ENCODE measurements at regions not wholly inside any gene's neighbourhood (a gene's known extent, or its start where the extent isn't known, plus 50 kb on each side); places are given as distances from the start of the nearest gene placed in this dataset.

DNA sequence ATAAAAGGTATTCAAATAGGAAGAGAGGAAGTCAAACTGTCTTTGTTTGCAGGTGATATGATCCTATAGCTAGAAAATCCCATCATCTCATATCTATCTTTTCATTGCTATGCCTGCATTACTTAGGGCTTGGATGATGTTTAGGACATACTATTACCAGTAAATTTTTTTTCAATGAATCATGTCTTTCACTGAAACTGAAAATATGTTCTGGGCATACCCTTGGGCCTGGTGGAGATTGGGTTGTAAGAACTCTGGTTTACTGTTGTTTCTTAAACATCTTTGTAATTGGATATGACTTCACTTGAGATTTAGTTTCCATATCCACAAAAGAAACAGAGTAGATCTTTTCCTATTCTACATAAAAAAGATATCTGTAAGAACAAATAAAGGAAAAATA lies 502.2 kb upstream of the PRMT6 start:
- no peaks in the 10 kb centered on the region for H3K27me3 Mint-ChIP-seq (ENCODE audit: low read depth)
- no peaks in the 10 kb centered on the region for H3K36me3 Mint-ChIP-seq (ENCODE audit: low read depth)
- POLR2A ChIA-PET: no interaction called here

GRCh38 chr1:106555571-106555970 lies 500.9 kb upstream of the PRMT6 start:
- H3K9me3 Mint-ChIP-seq (ENCODE audit: insufficient read depth): peaks cover 18% of the 10 kb centered on the region
- H3K4me3 Mint-ChIP-seq: no peak overlapping the region
- DNase-seq: no peak
- H3K27ac Mint-ChIP-seq: no peak overlapping the region
- H3K27me3 Mint-ChIP-seq (ENCODE audit: low read depth): no peaks in the 10 kb centered on the region
- H3K36me3 Mint-ChIP-seq (ENCODE audit: low read depth): no peaks in the 10 kb centered on the region
- no peaks in the 10 kb centered on the region for H3K4me1 Mint-ChIP-seq (ENCODE audit: low read depth)
- CTCF ChIA-PET: no interaction called here
- POLR2A ChIA-PET: no interaction called here
- no peak for ATAC-seq

More for the DNA sequence above, 502.2 kb upstream of the PRMT6 start:
- DNase-seq (no peak), ATAC-seq (no peak)
- Mint-ChIP-seq H3K9me3 (ENCODE audit: insufficient read depth) (peaks cover 18% of the 10 kb centered on the region), H3K4me1 (ENCODE audit: low read depth) (no peaks in the 10 kb centered on the region), H3K27ac (no peak overlapping the region), H3K4me3 (no peak overlapping the region)
- CTCF ChIA-PET: no interaction called here

DNA sequence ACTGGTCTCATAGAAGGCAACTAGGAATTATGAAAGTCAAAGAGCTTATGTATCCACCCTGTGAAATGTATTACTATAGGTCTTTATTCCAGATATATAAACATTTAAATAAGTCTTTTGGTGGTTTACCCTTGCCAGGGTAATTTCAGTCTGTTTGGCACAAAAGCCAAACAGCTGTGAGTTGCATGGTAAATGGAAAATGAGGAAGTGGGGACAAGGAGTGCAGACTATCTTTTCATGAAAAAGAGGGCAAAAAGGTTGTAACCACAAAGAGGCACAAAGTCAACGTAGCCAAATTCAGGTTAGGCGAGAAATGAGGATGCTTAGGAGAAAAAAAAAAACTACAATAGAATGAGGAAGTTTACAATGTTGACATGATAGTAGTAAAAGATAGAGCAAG lies 492.3 kb upstream of the PRMT6 start:
- CTCF ChIA-PET: no interaction called here
- no peaks in the 10 kb centered on the region for H3K27me3 Mint-ChIP-seq (ENCODE audit: low read depth)
- POLR2A ChIA-PET: no interaction called here

GRCh38 chr1:106568201-106568974 lies 488.1 kb upstream of the PRMT6 start:
- H3K27ac Mint-ChIP-seq: no peak overlapping the region
- ChIA-PET POLR2A (no interaction called here), CTCF (no interaction called here)
- no peaks in the 10 kb centered on the region for H3K36me3 Mint-ChIP-seq (ENCODE audit: low read depth)
- H3K4me3 Mint-ChIP-seq: no peak overlapping the region
- H3K27me3 Mint-ChIP-seq (ENCODE audit: low read depth): no peaks in the 10 kb centered on the region
- H3K9me3 Mint-ChIP-seq (ENCODE audit: insufficient read depth): peaks cover 5% of the 10 kb centered on the region
- no peaks in the 10 kb centered on the region for H3K4me1 Mint-ChIP-seq (ENCODE audit: low read depth)
- DNase-seq: no peak
- ATAC-seq: no peak

More for the DNA sequence above, 492.3 kb upstream of the PRMT6 start:
- no peaks in the 10 kb centered on the region for H3K4me1 Mint-ChIP-seq (ENCODE audit: low read depth)
- no peak overlapping the region for H3K4me3 Mint-ChIP-seq
- H3K27ac Mint-ChIP-seq: no peak overlapping the region
- DNase-seq (no peak), ATAC-seq (no peak)
- peaks cover 3% of the 10 kb centered on the region for H3K9me3 Mint-ChIP-seq (ENCODE audit: insufficient read depth)
- H3K36me3 Mint-ChIP-seq (ENCODE audit: low read depth): no peaks in the 10 kb centered on the region

GRCh38 chr1:106571109-106571508 lies 485.4 kb upstream of the PRMT6 start:
- H3K4me3 Mint-ChIP-seq: no peak overlapping the region
- no peaks in the 10 kb centered on the region for H3K36me3 Mint-ChIP-seq (ENCODE audit: low read depth)
- no peak overlapping the region for H3K27ac Mint-ChIP-seq
- CTCF ChIA-PET: no interaction called here
- no peak for DNase-seq
- ATAC-seq: no peak
- no peaks in the 10 kb centered on the region for H3K4me1 Mint-ChIP-seq (ENCODE audit: low read depth)
- H3K9me3 Mint-ChIP-seq (ENCODE audit: insufficient read depth): peaks cover 5% of the 10 kb centered on the region
- POLR2A ChIA-PET: no interaction called here
- no peaks in the 10 kb centered on the region for H3K27me3 Mint-ChIP-seq (ENCODE audit: low read depth)

- H3K9me3 Mint-ChIP-seq (ENCODE audit: insufficient read depth): no peaks in the 10 kb centered on the region
- ChIA-PET CTCF (no interaction called here), POLR2A (no interaction called here)
- no peak overlapping the region for H3K27ac Mint-ChIP-seq
- H3K4me1 Mint-ChIP-seq (ENCODE audit: low read depth): no peaks in the 10 kb centered on the region
- no peak overlapping the region for H3K4me3 Mint-ChIP-seq
- DNase-seq: no peak
- H3K27me3 Mint-ChIP-seq (ENCODE audit: low read depth): no peaks in the 10 kb centered on the region
- no peak for ATAC-seq
- H3K36me3 Mint-ChIP-seq (ENCODE audit: low read depth): no peaks in the 10 kb centered on the region
Measured at GRCh38 chr1:106584107-106584506, 472.4 kb upstream of the PRMT6 start.

DNA sequence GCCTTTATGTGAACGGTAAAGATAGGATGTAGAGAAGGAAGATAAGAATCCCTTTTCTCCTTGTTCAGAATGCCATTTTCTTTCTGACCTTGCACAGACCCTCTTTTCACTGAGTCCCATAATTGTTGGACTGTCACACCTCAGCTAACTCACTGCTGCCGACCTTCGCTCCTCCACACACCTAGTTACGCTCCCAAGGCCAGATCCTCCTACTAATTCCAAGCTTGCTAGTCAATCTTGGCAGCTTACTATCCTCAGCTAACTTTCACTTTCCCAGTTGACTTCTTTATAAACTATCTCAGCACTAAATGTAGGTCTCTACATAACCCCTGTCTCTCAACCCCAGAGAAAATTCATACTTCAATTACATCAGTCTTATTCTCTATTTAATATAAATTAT lies 471.8 kb upstream of the PRMT6 start:
- no peak overlapping the region for H3K4me3 Mint-ChIP-seq
- H3K9me3 Mint-ChIP-seq (ENCODE audit: insufficient read depth): peaks cover 1% of the 10 kb centered on the region
- no peaks in the 10 kb centered on the region for H3K27me3 Mint-ChIP-seq (ENCODE audit: low read depth)
- no peaks in the 10 kb centered on the region for H3K4me1 Mint-ChIP-seq (ENCODE audit: low read depth)
- no peak overlapping the region for H3K27ac Mint-ChIP-seq
- ChIA-PET CTCF (no interaction called here), POLR2A (no interaction called here)
- DNase-seq (no peak), ATAC-seq (no peak)
- no peaks in the 10 kb centered on the region for H3K36me3 Mint-ChIP-seq (ENCODE audit: low read depth)

DNA sequence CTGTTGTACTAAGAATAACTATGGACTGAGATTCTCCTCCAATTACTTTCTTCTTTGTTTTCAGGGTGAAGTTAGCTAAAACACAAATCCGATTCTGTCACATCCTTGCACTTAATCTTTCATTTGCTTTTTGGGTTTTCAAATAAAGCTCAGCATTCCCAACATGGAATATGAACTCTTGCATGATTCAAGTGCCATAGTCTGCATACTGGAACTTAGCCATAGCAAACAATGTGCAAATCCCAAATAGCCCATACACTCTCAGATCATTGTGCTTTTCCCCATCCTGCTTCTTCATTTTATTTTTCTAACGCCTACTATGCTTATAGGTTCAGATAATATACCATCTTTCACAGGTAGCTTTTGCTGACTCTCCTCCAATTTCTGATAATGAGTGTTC lies 455.8 kb upstream of the PRMT6 start:
- CTCF ChIA-PET: no interaction called here
- no peaks in the 10 kb centered on the region for H3K27me3 Mint-ChIP-seq (ENCODE audit: low read depth)
- H3K36me3 Mint-ChIP-seq (ENCODE audit: low read depth): no peaks in the 10 kb centered on the region
- DNase-seq (no peak), ATAC-seq (no peak)
- peaks cover 6% of the 10 kb centered on the region for H3K9me3 Mint-ChIP-seq (ENCODE audit: insufficient read depth)
- H3K4me3 Mint-ChIP-seq: no peak overlapping the region
- H3K4me1 Mint-ChIP-seq (ENCODE audit: low read depth): no peaks in the 10 kb centered on the region
- no peak overlapping the region for H3K27ac Mint-ChIP-seq
- POLR2A ChIA-PET: no interaction called here

- no peak for DNase-seq
- ATAC-seq: no peak
- Mint-ChIP-seq H3K4me1 (ENCODE audit: low read depth) (no peaks in the 10 kb centered on the region), H3K4me3 (no peak overlapping the region), H3K9me3 (ENCODE audit: insufficient read depth) (peaks cover 6% of the 10 kb centered on the region), H3K27ac (no peak overlapping the region), H3K27me3 (ENCODE audit: low read depth) (no peaks in the 10 kb centered on the region), H3K36me3 (ENCODE audit: low read depth) (no peaks in the 10 kb centered on the region)
- ChIA-PET CTCF (no interaction called here), POLR2A (no interaction called here)
Measured at GRCh38 chr1:106603616-106604015, 452.9 kb upstream of the PRMT6 start.

DNA sequence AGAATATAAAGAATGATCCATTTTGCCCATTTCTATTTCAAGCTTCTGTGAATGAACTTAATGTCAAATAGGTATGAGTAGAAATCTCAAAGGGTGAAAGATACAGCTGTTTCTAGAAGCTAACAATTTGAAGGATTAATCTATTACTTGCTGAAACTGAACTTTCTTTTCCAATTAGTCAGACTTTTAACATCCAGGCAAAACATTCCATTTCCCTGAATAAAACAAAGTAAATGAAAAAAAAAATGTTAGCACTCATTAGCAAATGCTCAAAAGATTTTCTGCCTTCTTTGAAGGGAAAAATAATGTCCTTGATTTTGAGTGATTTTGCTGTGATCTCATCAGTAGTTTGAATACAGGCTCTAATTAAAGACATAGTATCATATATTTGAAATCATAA lies 447.6 kb upstream of the PRMT6 start:
- CTCF ChIA-PET: no interaction called here
- H3K4me1 Mint-ChIP-seq (ENCODE audit: low read depth): no peaks in the 10 kb centered on the region

DNA sequence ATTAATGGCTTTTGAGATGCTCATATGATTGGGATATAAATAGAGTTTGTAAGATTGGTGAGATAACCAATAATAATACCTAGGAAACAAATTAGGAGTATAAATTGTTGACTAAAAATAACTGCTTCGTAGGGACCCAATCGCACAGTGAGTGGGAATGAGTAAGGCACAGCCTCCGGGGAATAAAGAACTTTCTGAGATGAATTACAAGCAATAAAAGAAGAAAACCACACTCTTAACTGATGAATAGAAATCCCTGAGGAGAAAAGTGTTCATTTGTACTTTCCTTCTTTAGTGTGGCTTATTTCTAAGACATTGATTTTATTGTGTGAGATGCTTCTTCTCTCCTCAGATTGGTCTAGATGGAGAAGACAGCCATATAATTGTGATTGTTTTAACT lies 443.4 kb upstream of the PRMT6 start:
- POLR2A ChIA-PET: no interaction called here

More for the DNA sequence above, 447.6 kb upstream of the PRMT6 start:
- H3K9me3 Mint-ChIP-seq (ENCODE audit: insufficient read depth): no peaks in the 10 kb centered on the region
- POLR2A ChIA-PET: no interaction called here
- no peak overlapping the region for H3K27ac Mint-ChIP-seq
- no peak overlapping the region for H3K4me3 Mint-ChIP-seq
- no peak for ATAC-seq
- H3K27me3 Mint-ChIP-seq (ENCODE audit: low read depth): no peaks in the 10 kb centered on the region
- DNase-seq: no peak
- no peaks in the 10 kb centered on the region for H3K36me3 Mint-ChIP-seq (ENCODE audit: low read depth)

DNA sequence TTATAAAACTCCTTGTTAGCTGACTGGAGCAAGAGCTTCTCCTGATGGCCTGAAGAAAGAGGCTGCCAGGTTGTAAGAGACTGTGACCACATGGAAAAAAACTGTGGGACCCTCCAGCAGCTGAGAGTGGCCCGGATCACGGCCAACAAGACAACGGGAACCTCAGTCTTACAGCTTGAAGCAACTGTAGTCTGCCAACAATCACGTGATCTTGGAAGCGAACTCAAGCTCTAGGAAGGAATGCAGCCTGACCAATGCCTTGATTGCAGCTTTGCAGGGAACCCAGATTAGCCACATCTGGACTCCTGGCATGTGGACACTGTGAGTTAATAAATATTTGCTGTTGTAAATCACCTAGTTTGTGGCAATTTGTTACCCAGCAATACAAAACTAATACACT lies 442.6 kb upstream of the PRMT6 start:
- ChIA-PET CTCF (no interaction called here), POLR2A (no interaction called here)
- ATAC-seq (no peak), DNase-seq (no peak)
- Mint-ChIP-seq H3K9me3 (ENCODE audit: insufficient read depth) (no peaks in the 10 kb centered on the region), H3K27ac (no peak overlapping the region), H3K27me3 (ENCODE audit: low read depth) (no peaks in the 10 kb centered on the region), H3K4me3 (no peak overlapping the region), H3K36me3 (ENCODE audit: low read depth) (no peaks in the 10 kb centered on the region), H3K4me1 (ENCODE audit: low read depth) (no peaks in the 10 kb centered on the region)

More for the DNA sequence above, 443.4 kb upstream of the PRMT6 start:
- Mint-ChIP-seq H3K4me3 (no peak overlapping the region), H3K36me3 (ENCODE audit: low read depth) (no peaks in the 10 kb centered on the region), H3K9me3 (ENCODE audit: insufficient read depth) (no peaks in the 10 kb centered on the region), H3K4me1 (ENCODE audit: low read depth) (no peaks in the 10 kb centered on the region), H3K27ac (no peak overlapping the region), H3K27me3 (ENCODE audit: low read depth) (no peaks in the 10 kb centered on the region)
- CTCF ChIA-PET: no interaction called here
- DNase-seq (no peak), ATAC-seq (no peak)

- DNase-seq (no peak), ATAC-seq (no peak)
- H3K9me3 Mint-ChIP-seq (ENCODE audit: insufficient read depth): no peaks in the 10 kb centered on the region
- ChIA-PET CTCF (no interaction called here), POLR2A (no interaction called here)
- H3K4me1 Mint-ChIP-seq (ENCODE audit: low read depth): no peaks in the 10 kb centered on the region
- no peak overlapping the region for H3K4me3 Mint-ChIP-seq
- no peaks in the 10 kb centered on the region for H3K36me3 Mint-ChIP-seq (ENCODE audit: low read depth)
- H3K27me3 Mint-ChIP-seq (ENCODE audit: low read depth): no peaks in the 10 kb centered on the region
- H3K27ac Mint-ChIP-seq: no peak overlapping the region
Measured at GRCh38 chr1:106615473-106615872, 441.0 kb upstream of the PRMT6 start.

All from activated CD8-positive, alpha-beta T cell treated with anti-CD3 and anti-CD28 coated beads, Interleukin-2, amount 10 ng/mL, durations not matched to agents 7 days and 5 days (primary cell).